DOHH2 (cell line): ENCODE measurements at regions not wholly inside any gene's neighbourhood (a gene's known extent, or its start where the extent isn't known, plus 50 kb on each side); places are given as distances from the start of the nearest gene placed in this dataset.

Experiments used
- H3F3A ChIP-seq: fragments of 200-600 bp; sonication (generic), shearing (Covaris generic); 2 replicates; pipeline ENCODE4 v1.6.0; 2016; ENCODE audit warnings: antibody characterized with exemption, mild to moderate bottlenecking; ENCODE audit not compliant: control insufficient read depth, insufficient read depth
- H3K27ac ChIP-seq: fragments of 200-600 bp; sonication (generic); 2 replicates; pipeline ENCODE4 v1.5.1; 2014; ENCODE audit warnings: low read depth, mild to moderate bottlenecking, low read length, moderate library complexity
- H3K27me3 ChIP-seq: fragments of 200-600 bp; sonication (generic); 2 replicates; pipeline ENCODE4 v1.6.1; 2014; ENCODE audit warnings: mild to moderate bottlenecking, low read length, mixed read lengths; ENCODE audit not compliant: control insufficient read depth
- H3K36me3 ChIP-seq: fragments of 200-600 bp; sonication (generic); 2 replicates; pipeline ENCODE4 v1.6.1; 2014; ENCODE audit warnings: mild to moderate bottlenecking, low read length, moderate library complexity, mixed read lengths; ENCODE audit not compliant: control insufficient read depth
- H3K4me1 ChIP-seq: fragments of 200-600 bp; sonication (generic); 2 replicates; pipeline ENCODE4 v1.6.1; 2014; ENCODE audit warnings: mild to moderate bottlenecking, low read length, mixed read lengths; ENCODE audit not compliant: control insufficient read depth
- H3K4me2 ChIP-seq: fragments of 200-600 bp; sonication (generic); 2 replicates; pipeline ENCODE4 v1.6.0; 2014; ENCODE audit warnings: mild to moderate bottlenecking, low read length, moderate library complexity
- H3K4me3 ChIP-seq: fragments of 200-600 bp; sonication (generic); 2 replicates; pipeline ENCODE4 v1.5.1; 2014; ENCODE audit warnings: mild to moderate bottlenecking, low read length, mixed read lengths
- H3K79me2 ChIP-seq: fragments of 200-600 bp; sonication (generic); 2 replicates; pipeline ENCODE4 v1.6.1; 2014; ENCODE audit warnings: mild to moderate bottlenecking, low read length, mixed read lengths; ENCODE audit not compliant: control insufficient read depth
- H3K9me2 ChIP-seq: fragments of 200-600 bp; sonication (generic); replicated peaks from 2 replicates; pipeline ENCODE4 v1.6.1; 2014; ENCODE audit warnings: mild to moderate bottlenecking, low read length, mixed read lengths; ENCODE audit not compliant: control insufficient read depth
- H3K9me3 ChIP-seq: fragments of 200-600 bp; sonication (generic); 2 replicates; pipeline ENCODE4 v1.6.1; 2014; ENCODE audit warnings: antibody characterized with exemption, low read length, mixed read lengths; ENCODE audit not compliant: control insufficient read depth, insufficient read depth
- H4K20me1 ChIP-seq: fragments of 200-600 bp; sonication (generic); 2 replicates; pipeline ENCODE4 v1.6.0; 2014; ENCODE audit warnings: low read depth, mild to moderate bottlenecking, antibody characterized with exemption, low read length, moderate library complexity; ENCODE audit not compliant: control insufficient read depth, insufficient read depth
- EZH2phosphoT487 ChIP-seq: fragments of 200-600 bp; sonication (generic); IDR thresholded peaks from 2 replicates; pipeline ENCODE4 v1.6.1; 2017; ENCODE audit warnings: borderline replicate concordance, mild to moderate bottlenecking, antibody characterized with exemption, low read length, moderate library complexity, mixed read lengths
- TF ChIP-seq, protein P1 (sequence below): fragments of 200-600 bp; sonication (generic); IDR thresholded peaks from one replicate; pipeline ENCODE4 v1.5.1; 2014; ENCODE audit warnings: antibody characterized with exemption, mild to moderate bottlenecking, low read depth, low read length; ENCODE audit not compliant: poor library complexity, severe bottlenecking

DNA sequence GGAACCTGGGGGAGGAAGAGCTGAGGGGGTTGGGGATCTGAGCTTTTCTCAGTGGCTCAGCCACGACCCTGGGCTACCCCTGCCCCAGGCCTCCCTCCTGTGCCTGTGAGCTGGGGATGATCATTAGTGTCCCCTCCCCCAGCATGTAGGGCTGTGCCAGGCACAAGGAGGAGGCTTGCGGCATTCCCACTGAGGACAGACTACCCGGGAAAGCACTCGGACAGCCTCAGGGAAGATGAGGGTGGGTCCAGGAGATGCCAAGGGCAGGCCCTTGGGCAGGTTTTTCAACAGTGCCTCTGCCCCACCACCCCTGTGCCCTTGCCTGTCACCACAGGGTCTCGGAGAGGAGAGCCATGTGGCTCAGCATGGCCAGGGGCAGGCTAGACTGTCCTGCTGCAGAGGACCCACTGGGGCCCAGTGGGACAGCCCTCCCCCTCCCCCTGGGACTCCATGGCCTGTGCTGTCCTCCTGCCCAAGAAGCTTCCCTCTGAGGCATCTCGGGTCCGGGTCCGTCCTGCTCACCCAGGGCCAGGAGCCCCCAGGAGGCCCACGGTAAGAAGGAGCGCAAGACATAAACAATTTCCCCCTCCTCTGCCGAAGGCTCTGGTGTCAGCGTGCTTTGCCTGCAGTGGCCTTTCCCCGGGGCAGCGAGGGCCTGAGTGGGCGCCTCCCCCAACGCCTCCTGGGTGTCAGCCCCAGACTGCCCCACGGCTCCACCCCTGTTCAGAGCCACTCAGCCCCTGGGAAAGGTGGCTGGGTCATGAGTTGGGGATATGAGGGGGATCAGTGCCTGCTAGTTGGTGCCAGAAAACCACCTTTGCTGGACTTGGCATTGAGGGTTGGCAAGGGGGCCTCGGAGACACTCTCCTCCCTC, 192.5 kb downstream of the GOLGA6L6 start:
- Histone ChIP-seq H3K4me3 (no peak overlapping the region), H3K9me3 (peaks cover 14% of the 10 kb centered on the region; the same call in 1 of the 2 replicates), H3K27ac (no peak overlapping the region), H3K36me3 (no peaks in the 10 kb centered on the region), H3K79me2 (no peaks in the 10 kb centered on the region), H3K27me3 (no peaks in the 10 kb centered on the region), H3K4me2 (no peak overlapping the region), H3K9me2 (no peaks in the 10 kb centered on the region), H4K20me1 (no peaks in the 10 kb centered on the region), H3K4me1 (peaks cover 8% of the 10 kb centered on the region; the same call in 1 of the 2 replicates), H3F3A (no peaks in the 10 kb centered on the region)
- TF ChIP-seq, protein P1, sequence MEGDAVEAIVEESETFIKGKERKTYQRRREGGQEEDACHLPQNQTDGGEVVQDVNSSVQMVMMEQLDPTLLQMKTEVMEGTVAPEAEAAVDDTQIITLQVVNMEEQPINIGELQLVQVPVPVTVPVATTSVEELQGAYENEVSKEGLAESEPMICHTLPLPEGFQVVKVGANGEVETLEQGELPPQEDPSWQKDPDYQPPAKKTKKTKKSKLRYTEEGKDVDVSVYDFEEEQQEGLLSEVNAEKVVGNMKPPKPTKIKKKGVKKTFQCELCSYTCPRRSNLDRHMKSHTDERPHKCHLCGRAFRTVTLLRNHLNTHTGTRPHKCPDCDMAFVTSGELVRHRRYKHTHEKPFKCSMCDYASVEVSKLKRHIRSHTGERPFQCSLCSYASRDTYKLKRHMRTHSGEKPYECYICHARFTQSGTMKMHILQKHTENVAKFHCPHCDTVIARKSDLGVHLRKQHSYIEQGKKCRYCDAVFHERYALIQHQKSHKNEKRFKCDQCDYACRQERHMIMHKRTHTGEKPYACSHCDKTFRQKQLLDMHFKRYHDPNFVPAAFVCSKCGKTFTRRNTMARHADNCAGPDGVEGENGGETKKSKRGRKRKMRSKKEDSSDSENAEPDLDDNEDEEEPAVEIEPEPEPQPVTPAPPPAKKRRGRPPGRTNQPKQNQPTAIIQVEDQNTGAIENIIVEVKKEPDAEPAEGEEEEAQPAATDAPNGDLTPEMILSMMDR, result no peak
- no peak for TF ChIP-seq EZH2phosphoT487

DNA sequence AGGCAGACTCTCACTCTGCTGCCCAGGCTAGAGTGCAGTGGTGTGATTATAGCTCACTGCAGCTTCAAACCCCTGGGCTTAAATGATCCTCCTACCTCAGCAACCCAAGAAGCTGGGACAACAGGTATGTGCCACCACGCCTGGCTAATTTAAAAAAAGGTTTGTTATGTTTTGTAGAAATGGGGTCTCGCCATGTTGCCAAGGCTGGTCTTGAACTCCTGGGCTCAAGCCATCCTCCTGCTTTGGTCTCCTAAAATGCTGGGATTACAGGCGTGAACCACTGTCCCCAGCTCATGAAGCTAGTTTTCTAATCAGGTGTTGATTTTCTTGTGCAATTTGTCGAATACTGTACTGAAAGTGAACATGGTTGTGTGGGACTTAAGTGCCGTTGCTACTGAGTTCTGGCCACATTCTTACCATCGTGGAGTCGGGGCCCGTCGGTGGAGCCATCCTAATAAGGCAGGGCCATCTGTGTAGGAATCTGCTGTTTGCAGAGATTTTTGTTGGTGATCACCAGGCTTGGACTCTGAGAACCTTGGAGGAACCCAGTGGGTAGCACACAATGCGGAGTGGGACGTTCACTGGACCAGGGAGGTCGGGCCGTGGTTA, 193.2 kb downstream of the GOLGA6L6 start:
- Histone ChIP-seq H3K4me1 (peaks cover 6% of the 10 kb centered on the region; the same call in 1 of the 2 replicates), H3K27ac (no peak overlapping the region), H4K20me1 (no peaks in the 10 kb centered on the region), H3K9me3 (peaks cover 14% of the 10 kb centered on the region; the same call in 1 of the 2 replicates), H3K4me2 (no peak overlapping the region), H3K79me2 (no peaks in the 10 kb centered on the region), H3K4me3 (no peak overlapping the region), H3K27me3 (no peaks in the 10 kb centered on the region), H3K36me3 (no peaks in the 10 kb centered on the region), H3K9me2 (no peaks in the 10 kb centered on the region), H3F3A (no peaks in the 10 kb centered on the region)
- TF ChIP-seq, protein P1, result no peak
- no peak for TF ChIP-seq EZH2phosphoT487

DNA sequence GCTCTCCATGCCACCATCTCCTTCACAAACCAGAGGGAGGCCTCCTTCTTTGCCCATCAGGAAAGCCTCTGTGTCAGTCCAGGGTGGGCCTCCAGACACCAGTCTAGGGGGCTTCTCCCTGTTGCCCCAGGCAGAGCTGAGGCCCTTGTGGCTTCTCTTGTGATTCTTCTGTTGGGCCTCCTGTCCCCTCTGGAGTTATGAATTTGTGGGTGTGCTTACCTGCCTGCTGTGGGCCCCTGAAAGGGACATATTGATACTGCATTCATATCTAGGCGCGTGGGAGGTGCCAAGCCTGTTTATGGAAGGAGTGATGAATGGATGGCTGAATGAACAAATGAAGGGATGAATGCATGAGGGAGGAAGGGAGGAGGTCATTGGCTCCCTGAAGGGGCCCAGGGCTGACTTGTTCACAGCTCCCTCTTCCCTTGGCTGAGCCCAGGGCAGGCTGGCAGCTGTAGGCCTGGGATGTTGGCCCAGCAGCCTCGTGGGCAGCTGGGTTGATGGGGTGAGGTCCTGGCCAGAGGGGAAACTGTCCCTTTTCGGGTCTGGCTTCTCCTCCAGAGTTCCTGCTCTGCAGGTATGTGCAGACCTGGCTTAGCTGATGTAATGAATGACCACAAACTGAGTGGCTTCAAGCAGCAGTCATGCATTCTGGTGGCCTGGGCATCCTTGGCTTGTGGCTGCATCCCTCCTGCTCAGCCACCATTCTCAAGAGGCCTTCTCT, 195.4 kb downstream of the GOLGA6L6 start:
- no peaks in the 10 kb centered on the region for H3K9me2 ChIP-seq
- no peaks in the 10 kb centered on the region for H3K4me1 ChIP-seq
- H3F3A ChIP-seq, result no peaks in the 10 kb centered on the region
- H3K4me3 ChIP-seq, result no peak overlapping the region
- no peak overlapping the region for H3K27ac ChIP-seq
- no peaks in the 10 kb centered on the region for H3K36me3 ChIP-seq
- H4K20me1 ChIP-seq, result no peaks in the 10 kb centered on the region
- TF ChIP-seq, protein P1, result no peak
- TF ChIP-seq EZH2phosphoT487, result no peak
- no peaks in the 10 kb centered on the region for H3K79me2 ChIP-seq
- no peaks in the 10 kb centered on the region for H3K27me3 ChIP-seq
- H3K9me3 ChIP-seq, result peaks cover 29% of the 10 kb centered on the region
- no peak overlapping the region for H3K4me2 ChIP-seq
